Hepatic stellate cell (primary cell): ENCODE measurements at regions not wholly inside any gene's neighbourhood (a gene's known extent, or its start where the extent isn't known, plus 50 kb on each side); places are given as distances from the start of the nearest gene placed in this dataset.
"Not testable (repeated sequence)": the region's sequence is repeated elsewhere in the genome, so short reads cannot be mapped to it uniquely, and the experiment has no call there.

ENCODE experiments used
- DNase-seq: peaks from one replicate; pipeline ENCODE4 v3.0.0; 2011; ENCODE audit warnings: low spot score

DNA sequence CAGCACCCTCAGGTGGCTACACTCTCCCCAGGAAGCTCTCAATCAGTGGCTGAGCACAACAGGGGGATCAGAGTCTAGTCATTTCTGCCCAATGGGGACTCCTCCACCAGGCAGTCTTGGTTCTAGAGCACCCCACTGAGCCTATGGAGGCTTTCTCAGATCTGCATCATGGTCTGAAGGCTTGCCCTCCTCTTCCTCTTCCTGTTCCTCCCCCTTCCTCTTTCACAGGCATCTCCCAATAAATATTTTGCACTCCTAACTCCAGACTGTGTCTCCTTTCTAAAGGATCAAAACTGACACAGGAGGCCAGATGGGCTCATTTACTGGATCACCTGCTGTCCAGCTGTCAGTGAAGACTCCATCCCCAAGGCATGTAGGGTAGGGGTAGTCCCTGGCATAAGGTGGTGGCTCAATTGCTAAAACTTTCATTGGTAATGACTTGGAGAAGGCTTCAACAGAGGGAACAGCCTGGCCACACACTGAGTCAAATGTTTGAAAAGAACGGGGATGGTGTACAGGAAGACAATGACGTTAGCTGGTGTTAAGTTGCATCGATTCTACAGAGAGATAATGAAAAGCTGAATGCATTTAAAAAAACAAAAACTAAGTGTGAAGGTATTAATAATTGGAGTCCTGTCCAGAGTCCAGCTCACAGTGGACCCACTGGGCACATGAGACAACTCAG, 84.2 kb upstream of the SLC2A1 start:
- DNase-seq = no peak

DNA sequence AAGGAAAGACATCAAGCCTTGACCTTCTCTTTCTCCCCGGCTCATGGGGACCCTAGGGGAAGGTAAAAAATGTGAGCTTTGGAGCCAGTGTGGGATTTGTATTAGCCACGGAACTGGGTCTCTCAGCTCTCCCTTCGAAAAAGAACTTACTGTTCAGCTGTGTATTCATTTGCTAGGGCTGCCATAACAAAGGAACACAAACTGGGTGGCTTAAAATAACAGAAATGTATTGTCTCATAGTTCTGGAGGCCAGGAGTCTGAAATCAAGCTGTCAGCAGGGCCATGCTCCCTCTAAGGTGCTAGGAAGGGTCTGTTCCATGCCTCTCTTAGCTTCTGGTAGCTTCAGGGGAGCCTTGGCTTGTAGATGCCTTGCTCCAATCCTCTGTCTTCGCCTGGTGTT, 83.5 kb upstream of the SLC2A1 start:
- no peak for DNase-seq

DNA sequence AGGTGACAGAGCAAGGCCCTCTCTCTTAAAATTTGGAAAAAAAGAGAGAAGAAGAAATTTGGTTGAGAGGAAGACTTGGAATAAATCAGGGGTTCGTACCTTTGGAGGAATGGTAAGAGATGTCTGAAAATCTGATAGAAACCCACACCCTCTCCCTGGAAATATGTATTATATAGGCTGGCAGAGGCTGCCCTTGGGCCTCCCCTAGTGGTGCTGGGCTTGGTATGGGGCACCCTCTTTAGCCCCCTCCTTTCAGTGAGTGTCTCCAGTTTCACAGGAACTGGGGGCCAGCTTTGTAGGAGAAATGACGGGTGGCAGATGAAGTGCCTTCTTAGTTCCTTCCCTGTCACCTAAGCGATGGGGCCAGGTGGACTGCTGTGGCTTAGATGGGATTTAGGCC, 82.9 kb upstream of the SLC2A1 start:
- no peak for DNase-seq

DNA sequence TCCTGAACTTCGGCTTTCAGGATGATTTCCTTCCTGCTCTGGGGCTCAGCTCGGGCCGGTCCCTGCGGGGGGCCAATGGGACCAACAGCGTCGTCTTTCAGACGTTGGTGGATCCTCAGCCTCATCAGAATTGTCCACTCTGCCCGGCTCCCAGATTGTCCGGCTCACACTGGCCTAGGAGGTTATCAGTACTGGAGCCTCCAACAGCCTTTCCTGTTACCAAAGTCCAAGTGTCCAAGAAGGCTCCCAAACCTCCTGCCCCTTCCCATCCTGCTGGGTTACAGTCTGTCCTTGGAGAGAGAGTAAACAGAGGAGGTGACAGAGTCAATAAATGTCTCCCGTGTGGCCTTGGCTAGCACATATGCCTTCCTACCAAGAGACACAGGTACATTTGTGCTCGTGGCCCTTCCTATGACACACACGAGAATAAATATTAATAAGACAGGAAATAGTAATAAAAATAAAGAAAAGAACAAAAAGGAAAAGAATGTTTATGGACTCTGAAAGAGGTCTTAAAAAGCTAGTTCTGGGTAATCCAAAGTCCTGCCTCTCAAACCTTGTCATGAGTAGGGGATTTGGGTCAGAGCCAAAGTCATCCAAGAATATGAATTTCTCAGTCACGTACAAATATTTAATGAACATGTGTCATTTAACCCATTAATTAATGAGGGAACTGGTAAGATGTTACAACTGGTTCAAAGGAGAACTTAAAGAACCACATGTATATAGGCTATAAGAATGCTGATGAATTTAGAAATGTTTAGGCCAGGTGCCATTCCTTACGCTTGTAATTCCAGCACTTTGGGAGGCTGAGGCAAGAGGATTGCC, 80.8 kb upstream of the SLC2A1 start:
- no peak for DNase-seq

DNA sequence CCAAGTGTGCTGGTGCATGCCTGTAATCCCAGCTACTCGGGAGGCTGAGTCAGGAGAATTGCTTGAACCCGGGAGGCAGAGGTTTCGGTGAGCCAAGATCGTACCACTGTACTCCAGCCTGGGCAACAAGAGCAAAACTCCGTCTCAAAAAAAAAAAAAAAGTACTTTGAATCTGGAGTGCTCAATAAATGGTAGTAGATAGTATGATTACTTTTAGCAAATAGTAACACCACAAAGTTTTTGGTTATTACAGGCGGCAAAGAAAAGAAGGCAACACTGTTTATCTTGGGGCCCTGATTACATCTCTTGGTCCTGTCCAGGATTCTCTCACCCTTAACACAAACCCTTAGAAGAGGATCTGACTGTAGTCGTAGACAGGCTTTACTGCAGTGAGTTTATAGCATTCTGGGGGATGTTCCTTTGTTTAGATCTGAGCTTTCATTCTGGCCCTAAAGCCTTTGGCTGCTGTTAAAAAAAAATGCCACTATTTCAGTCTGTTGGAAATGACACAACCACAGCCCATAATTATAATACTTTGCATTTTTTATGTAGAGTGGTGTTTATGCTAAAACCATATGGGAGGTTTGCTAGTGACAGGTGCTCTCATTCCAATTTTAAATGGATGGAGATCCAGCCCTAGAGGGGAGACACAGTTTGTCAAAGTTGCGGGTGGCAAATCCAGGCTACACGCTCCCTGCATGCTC, 79.7 kb upstream of the SLC2A1 start:
- DNase-seq = no peak

DNA sequence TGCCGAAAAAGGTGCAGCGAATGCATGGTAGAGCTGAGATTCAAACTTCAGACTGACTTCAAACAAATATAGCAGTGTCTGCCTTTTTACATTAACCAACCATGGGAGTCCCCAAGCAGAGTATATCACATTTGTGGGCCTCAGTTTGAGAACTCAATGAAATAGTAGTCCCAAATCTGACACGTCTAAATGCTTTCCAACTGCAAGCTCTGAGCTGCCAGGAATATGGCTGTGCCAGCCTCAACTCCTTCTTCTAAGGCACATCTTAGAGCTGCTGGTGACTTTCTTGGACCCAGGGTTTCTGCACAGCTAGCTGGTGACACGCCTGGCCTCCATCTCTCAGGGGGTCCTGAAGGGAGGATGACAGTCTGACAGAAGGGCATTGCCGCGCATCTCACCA, 78.8 kb upstream of the SLC2A1 start:
- DNase-seq = no peak

DNA sequence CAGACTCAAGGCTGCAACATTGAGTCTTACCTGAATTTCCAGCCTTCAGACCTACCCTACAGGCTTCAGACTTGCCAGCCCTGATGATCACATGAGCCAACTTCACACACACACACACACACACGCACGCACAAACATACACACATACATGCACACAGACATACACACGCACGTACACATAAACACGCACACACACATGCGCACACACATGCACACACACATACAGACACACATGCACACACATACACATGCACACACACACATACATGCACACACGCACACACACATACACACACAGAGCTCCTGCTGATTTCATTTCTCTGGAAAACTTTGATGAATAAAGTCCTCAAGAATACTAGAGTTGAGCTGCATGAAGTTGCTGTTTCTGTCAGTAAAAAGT, 78.3 kb upstream of the SLC2A1 start:
- DNase-seq = no peak

DNA sequence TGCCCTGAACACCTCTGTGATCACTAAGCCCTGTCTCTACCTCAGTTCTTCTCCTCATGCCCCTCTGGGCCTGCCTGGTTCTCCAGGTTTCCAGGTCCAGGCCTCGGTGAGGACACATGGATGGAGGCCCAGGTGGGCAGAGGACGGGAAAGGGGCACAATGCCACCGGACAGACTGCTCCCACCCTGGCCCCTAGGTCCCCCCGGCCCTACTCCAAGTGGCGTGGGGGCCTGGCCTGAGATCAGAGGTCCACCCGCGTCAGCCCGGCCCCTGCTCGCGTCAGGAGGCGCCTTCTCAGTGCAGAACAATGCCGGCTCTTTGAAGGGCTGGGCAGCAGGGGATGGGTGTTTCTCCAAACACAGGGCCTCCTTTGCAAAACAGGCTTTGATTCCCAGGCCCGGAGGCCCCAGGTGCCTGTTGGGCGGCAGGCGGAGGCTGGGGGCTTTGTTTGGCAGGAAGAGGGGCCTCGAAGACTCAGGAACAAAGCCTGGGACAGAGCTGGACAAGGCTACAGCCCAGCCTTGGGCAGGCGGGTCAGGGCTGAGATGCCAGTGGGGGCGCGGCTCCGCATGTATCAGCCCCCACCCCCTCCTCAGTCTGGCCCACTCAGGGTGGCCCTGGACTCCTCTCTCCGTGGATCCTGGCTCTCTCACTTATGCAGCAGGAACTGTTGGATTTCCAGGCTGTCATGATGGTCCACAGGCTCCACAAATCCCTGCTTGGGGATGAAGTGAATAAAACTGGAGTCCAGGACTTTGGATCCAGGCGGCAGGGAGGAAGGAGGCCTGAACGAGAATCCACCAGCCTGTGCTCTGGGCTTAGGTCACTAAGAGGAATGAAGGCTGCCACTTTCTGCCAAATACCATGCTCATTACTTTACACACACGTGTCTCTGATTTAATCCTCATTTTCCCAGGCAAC, 77.4 kb upstream of the SLC2A1 start:
- no peak for DNase-seq

DNA sequence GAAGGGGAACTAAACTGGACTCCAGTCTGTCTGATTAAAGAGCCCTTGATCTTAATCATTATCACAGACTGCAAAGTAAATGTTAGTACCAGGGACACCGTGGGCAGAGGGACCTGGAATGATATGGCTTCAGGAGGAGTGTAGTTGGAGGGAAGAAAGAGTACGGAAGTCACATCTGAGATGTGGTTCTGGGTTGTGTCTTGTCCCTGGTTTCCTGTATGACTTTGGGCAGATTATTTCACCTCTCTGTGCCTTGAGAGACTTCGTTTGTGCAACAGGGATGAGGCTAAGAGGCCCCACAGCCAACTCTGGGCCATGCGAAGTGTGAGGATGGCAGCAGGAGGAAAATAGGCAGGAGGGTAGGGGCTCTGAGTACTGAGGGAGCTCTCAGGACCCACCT, 76.1 kb upstream of the SLC2A1 start:
- no peak for DNase-seq

DNA sequence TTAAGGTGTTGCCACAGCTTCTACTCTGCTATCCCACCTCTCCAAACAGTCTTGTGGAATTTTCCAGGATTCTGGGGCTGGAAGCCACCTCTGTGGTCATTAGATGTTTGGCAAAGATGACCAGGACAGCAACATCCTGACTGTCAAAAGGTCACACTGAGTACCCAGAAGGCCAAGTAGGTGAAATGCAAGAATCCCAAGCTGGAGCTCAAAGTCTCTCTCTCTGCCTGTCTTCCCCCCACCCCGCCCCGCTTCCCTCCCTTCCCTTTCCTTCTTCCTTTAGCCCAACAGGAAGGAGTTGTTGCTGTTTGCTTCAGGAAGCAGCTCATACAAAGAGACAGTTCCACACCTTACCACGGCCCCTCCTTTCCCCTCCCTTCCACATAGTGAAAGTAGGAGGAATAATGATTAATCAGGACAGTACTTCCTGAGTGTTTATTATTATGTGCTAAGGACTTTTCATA, 75.6 kb upstream of the SLC2A1 start:
- no peak for DNase-seq

DNA sequence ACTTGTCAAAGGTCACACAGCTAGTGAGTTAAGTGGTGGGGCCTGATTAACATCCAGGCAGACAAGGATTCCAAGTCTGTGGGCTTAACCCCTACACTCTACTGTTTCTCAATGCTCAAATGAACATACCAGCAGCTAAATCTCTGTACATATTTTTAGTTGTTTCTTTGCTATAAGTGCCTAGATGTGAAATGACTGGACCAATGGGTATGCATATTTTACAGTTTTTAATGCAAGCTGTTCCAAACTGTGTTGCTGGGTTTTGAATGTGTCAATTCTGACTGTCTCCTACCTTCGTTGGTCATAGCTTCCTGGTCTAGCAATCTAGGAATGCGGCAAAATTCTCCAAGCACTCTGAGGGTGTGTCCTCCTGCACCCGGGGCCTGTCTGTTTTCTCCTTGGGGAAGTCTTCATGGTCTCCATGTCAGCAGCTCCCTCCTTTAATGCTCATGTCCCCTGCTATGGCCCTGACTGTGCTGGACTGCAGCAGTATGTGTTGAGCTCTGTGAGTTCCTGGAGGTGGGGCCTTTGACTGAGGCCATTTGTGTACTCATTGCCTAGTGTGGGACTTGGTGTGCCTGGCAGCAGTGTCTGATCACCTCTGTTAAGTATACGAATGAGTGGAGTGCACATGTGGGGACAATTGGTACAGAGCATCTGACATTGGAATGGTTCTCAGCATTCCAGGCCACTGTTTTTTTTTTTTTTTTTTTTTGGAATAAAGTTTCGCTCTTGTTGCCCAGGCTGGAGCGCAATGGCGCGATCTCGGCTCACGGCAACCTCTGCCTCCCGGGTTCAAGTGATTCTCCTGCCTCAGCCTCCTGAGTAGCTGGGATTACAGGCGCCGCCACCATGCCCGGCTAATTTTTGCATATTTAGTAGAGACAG, 72.9 kb upstream of the SLC2A1 start:
- no peak for DNase-seq

DNA sequence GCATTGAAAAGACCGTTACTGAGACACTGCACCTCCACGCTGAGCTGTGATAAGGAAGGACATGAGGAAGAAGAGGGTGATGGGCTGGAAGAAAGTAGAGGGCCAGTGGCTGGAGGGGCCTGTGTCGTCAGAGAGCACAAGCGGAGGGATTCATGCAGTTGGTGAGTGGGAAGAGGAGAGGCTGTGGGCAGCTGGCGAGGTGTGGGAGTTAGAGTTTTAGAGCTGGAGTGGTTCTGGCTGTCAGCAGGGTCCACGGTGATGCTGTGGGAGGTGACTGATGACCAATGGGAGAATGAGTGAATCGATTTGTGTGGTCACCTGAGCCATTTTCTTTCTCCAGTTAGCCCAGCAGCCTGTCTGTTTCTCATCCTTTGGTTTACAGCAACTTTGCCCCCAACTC, 66.2 kb upstream of the SLC2A1 start:
- DNase-seq = no peak

DNA sequence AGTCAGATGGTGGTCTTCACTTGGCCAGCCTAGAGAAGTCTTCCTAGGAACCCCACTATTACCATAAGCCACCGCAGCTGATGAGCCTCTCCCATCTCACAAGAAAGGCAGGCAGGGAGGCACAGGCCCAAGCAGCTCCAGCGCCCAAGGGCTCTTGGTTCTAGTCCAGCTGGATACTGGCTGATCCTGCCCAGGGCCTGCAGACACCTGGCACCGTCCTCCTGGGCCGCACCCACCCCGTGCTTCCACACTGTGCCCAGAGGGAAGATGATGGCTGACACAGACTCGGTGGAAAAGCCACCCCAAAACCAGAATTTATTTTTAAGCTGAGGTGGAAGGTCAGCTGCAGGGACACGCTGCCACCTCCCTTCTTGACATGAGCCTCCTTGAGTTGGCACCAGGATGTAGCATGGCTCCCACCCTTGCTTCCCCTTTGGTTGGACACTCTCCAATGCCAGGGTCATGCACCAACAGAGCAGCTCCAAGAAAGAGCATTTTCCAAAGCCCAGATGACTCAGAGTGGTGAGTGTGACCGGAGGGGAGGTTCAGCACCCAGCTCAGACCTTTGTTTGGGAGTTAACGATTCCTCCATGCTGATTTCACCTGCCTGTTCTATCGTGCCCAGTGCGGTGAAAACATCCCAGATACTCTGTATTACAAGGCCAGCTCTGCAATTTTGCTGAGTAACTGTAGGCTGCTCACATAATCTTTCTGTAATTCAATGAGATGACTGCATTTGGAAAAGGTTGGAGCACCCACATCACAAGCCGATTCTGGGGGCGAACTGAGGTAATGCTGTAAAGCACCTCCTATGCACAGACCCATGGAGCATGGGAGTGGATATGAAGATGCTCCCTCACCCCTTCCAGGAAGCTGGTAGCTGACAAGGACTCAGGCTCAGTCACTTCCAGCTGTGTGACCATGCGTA, 63.1 kb upstream of the SLC2A1 start:
- no peak for DNase-seq

DNA sequence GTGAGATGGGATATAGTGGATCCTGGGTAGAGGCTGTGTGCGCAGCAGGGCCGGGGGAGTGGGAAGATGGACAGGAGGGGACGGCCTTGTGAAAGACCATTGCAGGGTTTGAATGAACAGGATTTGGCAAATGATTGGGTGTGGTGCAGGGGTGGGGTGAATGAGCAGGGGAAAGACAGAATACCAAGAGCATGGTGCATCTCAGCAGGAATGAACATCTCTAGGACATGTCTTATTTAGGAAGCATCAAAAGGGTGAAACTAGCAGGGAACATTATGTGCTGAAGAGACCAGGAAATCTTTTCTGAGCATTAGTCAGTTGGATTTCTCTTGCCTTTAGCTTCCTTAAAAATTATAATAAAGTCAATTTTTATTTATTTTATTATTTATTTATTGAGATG, 60.6 kb upstream of the SLC2A1 start:
- DNase-seq = no peak

DNA sequence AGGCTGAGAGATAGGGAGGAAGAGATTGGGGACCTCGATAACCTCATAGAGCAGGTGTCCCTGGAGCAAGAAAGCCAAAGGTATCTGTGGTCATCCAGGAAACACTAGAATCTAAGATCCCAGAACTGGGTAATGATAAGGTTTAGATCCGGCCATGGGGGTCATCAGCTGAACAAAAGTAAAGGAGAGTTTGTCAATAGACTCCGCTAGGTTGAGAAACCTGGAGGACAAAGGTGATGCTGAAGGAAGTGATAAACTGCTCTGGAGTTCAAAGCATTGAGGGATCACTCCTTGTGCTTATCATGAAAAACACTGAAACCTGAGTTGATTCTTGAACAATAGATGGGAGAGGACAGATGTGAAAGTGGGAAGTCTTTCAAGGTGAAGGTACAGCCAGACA, 59.5 kb upstream of the SLC2A1 start:
- DNase-seq = no peak

DNA sequence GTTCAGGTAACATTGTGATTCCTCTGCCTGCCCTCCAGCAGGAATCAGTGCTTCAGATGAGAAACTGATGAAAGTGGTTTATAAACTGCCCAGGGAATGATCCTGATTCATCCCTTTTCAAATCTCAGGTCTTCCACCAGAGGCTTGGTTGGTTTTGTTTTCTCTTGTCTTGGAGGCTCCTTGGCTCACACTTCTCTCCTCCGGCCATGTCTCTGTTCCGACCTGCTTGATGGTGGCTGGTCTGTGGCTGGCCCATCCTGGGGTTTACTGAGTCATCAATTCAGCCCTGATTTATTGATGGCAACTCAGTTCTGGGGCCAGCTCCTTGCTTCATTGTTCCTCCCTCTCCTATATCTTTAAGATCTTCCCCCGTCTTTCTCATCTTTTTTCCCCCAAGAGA, 56.6 kb upstream of the SLC2A1 start:
- no peak for DNase-seq

DNA sequence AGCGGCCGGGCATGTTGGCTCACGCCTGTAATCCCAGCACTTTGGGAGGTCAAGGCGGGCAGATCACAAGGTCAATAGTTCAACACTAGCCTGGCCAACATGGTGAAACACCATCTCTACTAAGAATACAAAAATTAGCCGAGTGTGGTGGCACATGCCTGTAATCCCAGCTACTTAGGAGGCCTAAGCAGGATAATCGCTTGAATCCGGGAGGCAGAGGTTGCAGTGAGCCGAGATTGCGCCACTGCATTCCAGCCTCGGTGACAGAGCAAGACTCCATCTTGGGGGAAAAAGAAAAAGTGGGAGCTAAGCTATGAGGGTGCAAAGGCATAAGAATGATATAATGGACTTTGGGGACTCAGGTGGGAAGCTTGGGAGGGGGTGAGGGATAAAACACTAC, 55.9 kb upstream of the SLC2A1 start:
- not testable (repeated sequence) for DNase-seq

DNA sequence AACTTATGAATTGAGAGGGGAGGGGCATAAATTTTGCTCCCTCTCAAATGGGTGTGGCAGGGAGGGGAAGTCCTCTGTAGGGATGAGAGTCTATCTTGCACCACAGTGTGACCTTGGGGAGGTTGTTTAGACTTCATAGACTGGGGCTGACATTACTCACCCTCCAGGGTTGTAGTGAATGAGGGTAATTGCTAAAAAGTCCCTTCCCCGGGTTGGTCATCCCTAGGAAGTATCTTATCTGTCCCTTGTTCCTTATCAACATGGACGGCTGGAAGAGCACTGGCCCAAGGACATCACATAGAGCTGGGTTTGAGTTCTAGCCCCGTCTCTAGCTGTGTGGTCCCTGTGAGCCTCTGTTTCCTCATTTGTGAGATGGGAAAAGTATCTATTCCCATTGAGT, 52.4 kb upstream of the SLC2A1 start:
- DNase-seq = no peak

DNA sequence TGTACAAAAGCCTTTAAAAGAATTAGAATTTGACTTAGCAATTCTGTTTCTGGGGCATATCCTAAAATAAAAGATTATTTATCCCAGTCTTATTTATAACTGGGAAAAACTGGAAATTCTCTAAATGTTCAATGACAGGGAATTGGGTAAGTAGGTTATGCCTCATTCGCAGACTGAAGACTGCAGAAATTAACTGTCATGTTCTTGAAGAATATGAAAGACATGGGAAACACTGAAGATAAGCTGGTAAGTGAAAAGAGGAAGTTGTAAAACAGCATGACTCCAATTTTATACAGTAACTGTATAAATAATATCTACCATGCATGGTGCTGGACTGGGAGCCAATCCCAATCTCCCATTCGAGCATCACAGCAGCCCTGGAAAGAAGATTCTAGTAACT, 50.6 kb upstream of the SLC2A1 start:
- DNase-seq = no peak
